AG09319 (cell line): ENCODE measurements at regions not wholly inside any gene's neighbourhood (a gene's known extent, or its start where the extent isn't known, plus 50 kb on each side); places are given as distances from the start of the nearest gene placed in this dataset.
"Not testable (repeated sequence)": the region's sequence is repeated elsewhere in the genome, so short reads cannot be mapped to it uniquely, and the experiment has no call there.

Experiments
- DNase-seq: peaks from one replicate; pipeline ENCODE4 v3.0.0-alpha.2; 2010; ENCODE audit warnings: low read depth; ENCODE audit errors: extremely low read depth
- TF ChIP-seq, protein P1 (sequence below): IDR thresholded peaks from 2 replicates; pipeline ENCODE4 v1.5.1; 2011; ENCODE audit warnings: low read depth, mild to moderate bottlenecking, inconsistent platforms, low read length, moderate library complexity

- no peak for DNase-seq
- TF ChIP-seq, protein P1, sequence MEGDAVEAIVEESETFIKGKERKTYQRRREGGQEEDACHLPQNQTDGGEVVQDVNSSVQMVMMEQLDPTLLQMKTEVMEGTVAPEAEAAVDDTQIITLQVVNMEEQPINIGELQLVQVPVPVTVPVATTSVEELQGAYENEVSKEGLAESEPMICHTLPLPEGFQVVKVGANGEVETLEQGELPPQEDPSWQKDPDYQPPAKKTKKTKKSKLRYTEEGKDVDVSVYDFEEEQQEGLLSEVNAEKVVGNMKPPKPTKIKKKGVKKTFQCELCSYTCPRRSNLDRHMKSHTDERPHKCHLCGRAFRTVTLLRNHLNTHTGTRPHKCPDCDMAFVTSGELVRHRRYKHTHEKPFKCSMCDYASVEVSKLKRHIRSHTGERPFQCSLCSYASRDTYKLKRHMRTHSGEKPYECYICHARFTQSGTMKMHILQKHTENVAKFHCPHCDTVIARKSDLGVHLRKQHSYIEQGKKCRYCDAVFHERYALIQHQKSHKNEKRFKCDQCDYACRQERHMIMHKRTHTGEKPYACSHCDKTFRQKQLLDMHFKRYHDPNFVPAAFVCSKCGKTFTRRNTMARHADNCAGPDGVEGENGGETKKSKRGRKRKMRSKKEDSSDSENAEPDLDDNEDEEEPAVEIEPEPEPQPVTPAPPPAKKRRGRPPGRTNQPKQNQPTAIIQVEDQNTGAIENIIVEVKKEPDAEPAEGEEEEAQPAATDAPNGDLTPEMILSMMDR, result no peak
These were observed 752.6 kb upstream of the TMEFF2 start for GRCh38 chr2:192947352-192947751.

DNA sequence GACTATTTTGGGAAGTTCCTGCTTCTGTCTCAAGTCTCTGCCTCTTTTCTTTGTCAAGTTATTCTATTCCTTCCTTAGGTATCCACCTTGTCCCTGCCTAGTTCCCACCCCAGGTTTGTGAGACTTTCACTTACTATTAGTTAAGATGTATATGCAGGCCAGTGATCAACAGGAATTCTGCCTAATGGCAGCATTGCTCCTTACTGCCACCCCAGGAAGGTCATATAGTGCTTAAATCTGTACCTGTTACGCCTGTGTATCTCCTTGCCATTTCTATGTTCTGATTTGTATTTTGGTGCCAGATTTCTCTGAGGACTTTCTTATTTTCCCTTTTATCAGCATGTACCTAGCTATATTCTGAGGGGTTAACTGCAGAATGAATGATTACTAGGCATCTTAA is 746.0 kb upstream of the TMEFF2 start:
- no peak for DNase-seq
- TF ChIP-seq, protein P1, result no peak

DNA sequence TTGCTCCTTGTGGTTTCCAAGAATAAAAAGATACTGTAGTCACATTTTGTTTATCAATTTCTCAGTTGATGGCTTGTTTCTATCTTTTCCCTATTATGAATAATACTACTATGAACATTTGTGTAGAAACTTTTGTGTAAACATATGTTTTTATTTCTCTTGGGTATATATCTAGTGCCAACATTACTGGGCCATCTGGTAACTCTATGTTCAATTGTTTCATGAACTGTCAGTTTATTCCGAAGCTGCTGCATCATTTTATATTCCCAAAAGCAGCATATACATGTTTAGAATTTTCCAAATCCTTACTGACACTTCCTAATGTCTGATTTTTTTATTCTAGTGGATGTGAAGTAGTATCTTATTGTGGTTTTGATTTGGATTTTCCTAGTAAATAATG is 737.6 kb upstream of the TMEFF2 start:
- DNase-seq, result no peak
- TF ChIP-seq, protein P1, result no peak

DNA sequence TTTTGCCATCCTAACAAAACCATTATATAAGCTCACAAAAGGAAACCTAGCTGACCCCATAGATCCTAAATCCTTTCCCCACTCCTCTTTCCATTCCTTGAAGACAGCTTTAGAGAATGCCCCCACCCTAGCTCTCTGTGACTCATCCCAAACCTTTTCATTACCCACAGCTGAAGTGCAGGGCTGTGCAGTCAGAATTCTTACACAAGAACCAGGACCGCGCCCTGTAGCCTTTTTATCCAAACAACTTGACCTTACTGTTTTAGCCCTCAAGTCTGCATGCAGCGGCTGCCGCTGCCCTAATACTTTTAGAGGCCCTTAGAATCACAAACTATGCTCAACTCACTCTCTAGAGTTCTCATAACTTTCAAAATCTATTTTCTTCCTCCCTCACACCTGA is 726.9 kb upstream of the TMEFF2 start:
- DNase-seq, result not testable (repeated sequence)

DNA sequence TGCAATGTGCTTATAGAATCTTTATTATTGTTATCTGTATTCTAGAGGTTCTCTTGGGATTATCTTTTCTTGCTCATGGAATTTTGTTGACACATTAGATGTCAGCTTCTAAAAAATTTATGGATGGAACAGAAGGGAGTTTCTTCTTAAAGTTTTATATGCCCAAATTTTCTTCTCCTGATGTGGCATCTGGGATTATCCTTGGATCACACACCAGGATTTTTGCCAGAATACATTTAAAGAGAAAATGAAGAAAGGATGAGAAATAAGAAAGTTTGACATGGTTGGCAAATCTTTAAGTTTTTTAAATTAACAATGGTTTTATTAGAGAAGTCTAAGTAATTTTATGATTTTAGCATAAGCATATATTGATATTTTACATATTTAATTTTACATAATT is 706.7 kb upstream of the TMEFF2 start:
- DNase-seq, result no peak
- TF ChIP-seq, protein P1, result no peak

DNA sequence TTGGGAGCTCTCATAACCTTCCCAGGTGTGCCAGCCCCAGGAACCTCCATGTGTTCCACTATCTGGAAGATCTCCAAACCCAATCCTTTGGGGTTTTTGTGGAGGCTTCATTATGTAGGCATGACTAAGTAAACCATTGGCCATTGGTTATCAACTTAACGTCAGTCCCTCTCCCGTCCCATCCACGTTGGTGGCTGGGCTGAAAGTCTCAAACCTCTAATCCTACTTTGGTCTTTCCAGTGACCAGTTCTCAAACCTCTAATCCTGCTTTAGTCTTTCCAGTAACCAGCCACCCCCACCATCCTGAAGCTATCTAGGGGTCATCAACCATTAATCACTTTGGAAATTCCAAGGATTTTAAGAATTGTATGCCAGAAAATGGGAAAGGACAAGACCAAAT is 704.7 kb upstream of the TMEFF2 start:
- TF ChIP-seq, protein P1, result no peak
- DNase-seq, result no peak

DNA sequence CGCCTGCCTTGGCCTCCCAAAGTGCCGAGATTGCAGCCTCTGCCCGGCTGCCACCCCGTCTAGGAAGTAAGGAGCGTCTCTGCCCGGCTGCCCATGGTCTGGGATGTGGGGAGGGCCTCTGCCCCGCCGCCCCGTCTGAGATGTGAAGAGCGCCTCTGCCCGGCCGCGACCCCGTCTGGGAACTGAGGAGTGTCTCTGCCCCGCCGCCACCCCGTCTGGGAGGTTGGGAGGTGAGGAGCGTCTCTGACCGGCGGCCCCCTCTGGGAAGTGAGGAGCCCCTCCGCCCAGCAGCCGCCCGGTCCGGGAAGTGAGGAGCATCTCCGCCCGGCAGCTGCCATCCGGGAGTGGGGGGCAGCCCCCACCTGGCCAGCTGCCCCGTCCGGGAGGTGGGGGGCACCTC is 699.2 kb upstream of the TMEFF2 start:
- not testable (repeated sequence) for DNase-seq

- no peak for DNase-seq
- TF ChIP-seq, protein P1, result no peak
These were observed 693.4 kb upstream of the TMEFF2 start for GRCh38 chr2:192888109-192888508.

DNA sequence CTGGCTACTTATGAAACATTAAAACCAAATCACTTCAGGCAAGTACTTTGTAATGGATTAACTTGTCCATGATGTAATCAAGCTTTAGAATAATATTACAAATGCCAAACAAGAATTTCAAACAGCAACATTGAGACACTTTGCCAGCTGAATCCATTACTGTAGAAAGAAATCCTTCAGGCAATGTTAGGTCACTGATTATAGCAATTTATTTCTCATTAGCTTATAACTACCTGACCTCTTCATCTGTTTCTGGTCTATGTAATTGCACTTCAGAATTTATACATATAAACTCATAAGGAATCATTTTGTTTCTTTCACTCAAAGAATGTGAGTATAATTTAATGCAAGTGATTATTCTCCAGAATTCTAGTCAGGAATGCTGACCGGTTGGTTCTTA is 692.6 kb upstream of the TMEFF2 start:
- TF ChIP-seq, protein P1, result no peak
- no peak for DNase-seq
